ENCODE measurements at regions not wholly inside any gene's neighbourhood (a gene's known extent, or its start where the extent isn't known, plus 50 kb on each side); places are given as distances from the start of the nearest gene placed in this dataset.

DNA sequence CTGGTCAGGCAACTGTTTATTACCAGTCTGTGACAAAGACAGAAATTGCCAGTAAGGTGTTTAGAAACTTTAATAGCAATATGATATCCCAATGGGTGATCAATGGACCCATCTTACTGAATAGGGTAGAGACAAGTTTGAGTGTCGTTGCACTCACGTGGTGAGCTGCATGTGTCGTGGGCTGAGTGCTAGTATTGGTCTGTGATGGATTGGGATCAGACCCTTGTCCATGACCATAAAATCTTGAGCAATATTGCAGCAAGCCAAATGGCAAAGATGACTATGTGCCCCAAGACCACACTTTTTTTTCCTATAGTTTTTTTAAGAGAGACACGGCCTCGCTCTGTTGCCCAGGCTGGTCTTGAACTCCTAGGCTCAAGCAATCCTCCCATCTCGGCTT lies 114.5 kb downstream of the PALM2AKAP2 start:
- ATAC-seq = no peak
- Mint-ChIP-seq H3K9me3 (no peaks in the 10 kb centered on the region), H3K27me3 (ENCODE audit: low read depth) (no peaks in the 10 kb centered on the region), H3K27ac (no peak overlapping the region), H3K36me3 (no peaks in the 10 kb centered on the region), H3K4me3 (no peak overlapping the region), H3K4me1 (peaks cover 2% of the 10 kb centered on the region; the same call in 1 of the 2 replicates)
- ChIA-PET POLR2A (no interaction called here), CTCF (interaction anchor here (1.7 kb wide), 1 partner anchor 9 kb away, joined by 9 read pairs; no protein-coding TSS in a partner anchor)
- no peak for DNase-seq (ENCODE audit: low spot score)
- TF ChIP-seq CREM (CRISPR knock-in tag; IDR thresholded peaks at IDR 0.05) (no peak), ESRRA (CRISPR knock-in tag; IDR thresholded peaks at IDR 0.05; ENCODE audit: borderline replicate concordance) (no peak), ZBTB43 (CRISPR knock-in tag; IDR thresholded peaks at IDR 0.05) (no peak), TEAD1 (CRISPR knock-in tag; IDR thresholded peaks at IDR 0.05) (no peak), ARID4B (CRISPR knock-in tag; IDR thresholded peaks at IDR 0.05; ENCODE audit: borderline replicate concordance) (no peak), JUN (CRISPR knock-in tag; IDR thresholded peaks at IDR 0.05) (no peak)
- TF ChIP-seq, protein P1, sequence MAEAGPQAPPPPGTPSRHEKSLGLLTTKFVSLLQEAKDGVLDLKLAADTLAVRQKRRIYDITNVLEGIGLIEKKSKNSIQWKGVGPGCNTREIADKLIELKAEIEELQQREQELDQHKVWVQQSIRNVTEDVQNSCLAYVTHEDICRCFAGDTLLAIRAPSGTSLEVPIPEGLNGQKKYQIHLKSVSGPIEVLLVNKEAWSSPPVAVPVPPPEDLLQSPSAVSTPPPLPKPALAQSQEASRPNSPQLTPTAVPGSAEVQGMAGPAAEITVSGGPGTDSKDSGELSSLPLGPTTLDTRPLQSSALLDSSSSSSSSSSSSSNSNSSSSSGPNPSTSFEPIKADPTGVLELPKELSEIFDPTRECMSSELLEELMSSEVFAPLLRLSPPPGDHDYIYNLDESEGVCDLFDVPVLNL (CRISPR knock-in tag; IDR thresholded peaks at IDR 0.05; ENCODE audit: borderline replicate concordance, low read depth) = no peak
- TF ChIP-seq, protein P2, sequence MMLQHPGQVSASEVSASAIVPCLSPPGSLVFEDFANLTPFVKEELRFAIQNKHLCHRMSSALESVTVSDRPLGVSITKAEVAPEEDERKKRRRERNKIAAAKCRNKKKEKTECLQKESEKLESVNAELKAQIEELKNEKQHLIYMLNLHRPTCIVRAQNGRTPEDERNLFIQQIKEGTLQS (CRISPR knock-in tag; conservative IDR thresholded peaks at IDR 0.05) = no peak

DNA sequence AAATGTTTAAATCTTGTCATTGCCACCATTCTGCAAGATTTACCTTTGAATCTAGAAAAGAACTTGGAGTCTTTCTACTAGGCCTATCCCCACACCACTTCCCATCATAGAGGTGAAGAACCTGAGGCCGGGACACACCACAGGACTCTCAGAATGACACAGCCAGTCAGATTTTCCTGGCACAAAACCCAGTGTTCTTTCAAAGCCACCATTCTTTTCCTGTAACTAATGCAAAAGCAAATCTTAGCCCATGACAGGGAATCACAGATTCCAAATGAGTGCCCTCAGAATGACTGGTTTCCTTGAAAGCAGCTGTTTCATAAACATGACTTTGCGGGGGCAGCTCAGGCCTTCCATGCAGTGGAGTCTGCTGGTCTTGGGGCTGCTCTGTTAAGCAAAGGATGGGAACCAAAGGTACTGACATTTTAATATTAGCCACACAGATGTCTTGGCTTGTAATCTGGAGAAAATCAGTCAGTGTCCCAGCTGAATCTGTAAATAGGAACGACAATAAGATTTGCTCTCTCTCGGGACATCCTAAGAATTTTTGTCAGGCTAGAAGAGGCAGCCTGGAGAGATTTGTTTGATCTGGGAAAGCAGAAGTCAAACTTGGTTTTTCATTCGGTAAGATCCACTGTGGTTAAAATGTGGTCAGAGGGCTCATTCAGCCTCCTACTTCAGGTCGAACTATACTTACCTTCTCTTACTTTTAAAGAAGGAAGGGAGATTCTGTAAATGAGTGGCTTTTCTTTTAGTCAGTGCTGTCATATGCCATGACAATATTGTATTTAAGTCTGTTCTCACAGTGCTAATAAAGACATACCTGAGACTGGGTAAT lies 115.1 kb downstream of the PALM2AKAP2 start:
- ChIA-PET CTCF (interaction anchor here (0.8 kb wide), 1 partner anchor 8 kb away, joined by 3 read pairs; no protein-coding TSS in a partner anchor), POLR2A (interaction anchor here (0.7 kb wide), 1 partner anchor 25 kb away, joined by 3 read pairs; no protein-coding TSS in a partner anchor)
- no peak overlapping the region for H3K4me3 Mint-ChIP-seq
- no peak for DNase-seq (ENCODE audit: low spot score)
- no peaks in the 10 kb centered on the region for H3K27me3 Mint-ChIP-seq (ENCODE audit: low read depth)
- ATAC-seq = no peak
- H3K27ac Mint-ChIP-seq = no peak overlapping the region
- no peak for TF ChIP-seq NFE2L1 (CRISPR knock-in tag; IDR thresholded peaks at IDR 0.05)
- TF ChIP-seq ZNF396 (CRISPR knock-in tag; IDR thresholded peaks at IDR 0.05; ENCODE audit: borderline replicate concordance) = no peak
- TF ChIP-seq ZNF416 (CRISPR knock-in tag; IDR thresholded peaks at IDR 0.05) = no peak
- TF ChIP-seq ESRRA (CRISPR knock-in tag; IDR thresholded peaks at IDR 0.05; ENCODE audit: borderline replicate concordance) = no peak
- TF ChIP-seq, protein P3, sequence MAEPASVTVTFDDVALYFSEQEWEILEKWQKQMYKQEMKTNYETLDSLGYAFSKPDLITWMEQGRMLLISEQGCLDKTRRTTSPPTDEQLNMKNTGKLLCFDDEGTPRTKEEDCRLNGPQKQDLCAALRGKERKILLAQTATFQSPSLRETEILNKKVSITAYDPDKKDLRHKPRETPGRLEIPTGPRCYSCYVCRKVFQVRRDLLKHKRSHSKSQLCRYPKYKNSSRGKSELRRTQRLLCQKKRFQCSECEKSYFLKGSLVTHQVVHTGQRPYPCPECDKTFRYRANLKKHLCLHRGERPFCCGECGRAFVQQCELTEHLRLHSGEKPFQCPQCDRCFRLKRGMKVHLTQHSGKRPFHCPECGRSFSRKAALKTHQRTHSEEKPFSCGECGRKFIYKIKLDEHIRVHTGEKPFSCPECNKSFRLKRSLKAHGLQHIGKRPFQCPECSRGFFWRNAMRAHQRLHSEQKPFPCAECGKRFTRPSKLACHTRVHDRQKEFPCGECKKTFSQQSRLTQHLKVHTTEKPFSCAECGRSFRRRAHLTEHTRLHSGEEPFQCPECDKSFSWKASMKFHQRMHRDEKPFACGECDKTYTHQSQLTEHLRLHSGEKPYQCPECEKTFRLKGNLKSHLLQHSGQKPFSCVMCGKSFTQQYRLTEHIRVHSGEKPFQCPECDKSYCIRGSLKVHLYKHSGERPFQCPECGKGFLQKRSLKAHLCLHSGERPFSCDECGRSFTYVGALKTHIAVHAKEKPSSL (CRISPR knock-in tag; conservative IDR thresholded peaks at IDR 0.05) = no peak
- no peak for TF ChIP-seq GTF2I (CRISPR knock-in tag; conservative IDR thresholded peaks at IDR 0.05)
- TF ChIP-seq GABPB1 (CRISPR knock-in tag; IDR thresholded peaks at IDR 0.05) = no peak
- no peak for TF ChIP-seq CREB1 (CRISPR knock-in tag; IDR thresholded peaks at IDR 0.05)
- TF ChIP-seq ATF6 (CRISPR knock-in tag; IDR thresholded peaks at IDR 0.05) = no peak
- TF ChIP-seq, protein P4, sequence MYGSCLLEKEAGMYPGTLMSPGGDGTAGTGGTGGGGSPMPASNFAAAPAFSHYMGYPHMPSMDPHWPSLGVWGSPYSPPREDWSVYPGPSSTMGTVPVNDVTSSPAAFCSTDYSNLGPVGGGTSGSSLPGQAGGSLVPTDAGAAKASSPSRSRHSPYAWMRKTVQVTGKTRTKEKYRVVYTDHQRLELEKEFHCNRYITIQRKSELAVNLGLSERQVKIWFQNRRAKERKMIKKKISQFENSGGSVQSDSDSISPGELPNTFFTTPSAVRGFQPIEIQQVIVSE (CRISPR knock-in tag; IDR thresholded peaks at IDR 0.05; ENCODE audit: borderline replicate concordance) = no peak
- peaks cover 2% of the 10 kb centered on the region; the same call in 1 of the 2 replicates for H3K4me1 Mint-ChIP-seq
- no peaks in the 10 kb centered on the region for H3K9me3 Mint-ChIP-seq
- no peaks in the 10 kb centered on the region for H3K36me3 Mint-ChIP-seq

Data from WTC11 (cell line).